OCI-LY7 (cell line): ENCODE measurements at regions not wholly inside any gene's neighbourhood (a gene's known extent, or its start where the extent isn't known, plus 50 kb on each side); places are given as distances from the start of the nearest gene placed in this dataset.

Experiments
- BruUV-seq: library from RNA; stranded (reverse); fragments of 400-500 nt; replicated peaks from 2 replicates; lab custom pipeline; 2021; lab: Mats Ljungman, UMichigan
- CTCF ChIA-PET: fragments of 300-600 bp; sonication (Branson Sonifier 250); formaldehyde crosslinking; loops from one replicate; lab custom pipeline; 2022; ENCODE audit warnings: antibody characterized with exemption; ENCODE audit not compliant: unreplicated experiment; lab: Charles Lee
- POLR2A ChIA-PET: fragments of 300-600 bp; sonication (Branson Sonifier 250); formaldehyde crosslinking; loops from one replicate; lab custom pipeline; 2022; ENCODE audit warnings: antibody characterized with exemption; lab: Charles Lee
- DNase-seq: peaks from one replicate; pipeline ENCODE4 v3.0.0-alpha.2; 2015; ENCODE audit warnings: low spot score
- H2AFZ ChIP-seq: fragments of 200-600 bp; sonication (generic), shearing (Covaris generic); 2 replicates; pipeline ENCODE4 v1.6.1; 2014; ENCODE audit warnings: mild to moderate bottlenecking, antibody characterized with exemption, low read length, moderate library complexity
- H3K27ac ChIP-seq: fragments of 200-600 bp; sonication (generic); 2 replicates; pipeline ENCODE4 v1.5.1; 2014; ENCODE audit warnings: mixed run types, low read depth, mild to moderate bottlenecking, moderate library complexity, low read length, inconsistent platforms; ENCODE audit not compliant: poor library complexity, severe bottlenecking
- H3K36me3 ChIP-seq: fragments of 200-600 bp; sonication (generic); 2 replicates; pipeline ENCODE4 v1.6.1; 2014; ENCODE audit warnings: mild to moderate bottlenecking, antibody characterized with exemption, low read length, moderate library complexity, mixed read lengths; ENCODE audit not compliant: insufficient read depth
- H3K4me1 ChIP-seq: fragments of 200-600 bp; sonication (generic); 2 replicates; pipeline ENCODE4 v1.5.1; 2014; ENCODE audit warnings: mild to moderate bottlenecking, low read length; ENCODE audit not compliant: insufficient read depth, poor library complexity, severe bottlenecking
- H3K4me2 ChIP-seq: fragments of 200-600 bp; sonication (generic); 2 replicates; pipeline ENCODE4 v1.6.1; 2014; ENCODE audit warnings: mild to moderate bottlenecking, low read length
- H3K4me3 ChIP-seq: fragments of 200-600 bp; sonication (generic); 2 replicates; pipeline ENCODE4 v1.5.1; 2014; ENCODE audit warnings: mild to moderate bottlenecking, low read depth, low read length; ENCODE audit not compliant: poor library complexity, severe bottlenecking
- H3K79me2 ChIP-seq: fragments of 200-600 bp; sonication (generic); 2 replicates; pipeline ENCODE4 v1.6.1; 2016; ENCODE audit warnings: low read depth, mild to moderate bottlenecking, low read length, moderate library complexity, mixed read lengths; ENCODE audit not compliant: insufficient read depth
- H3K9me2 ChIP-seq: fragments of 200-600 bp; sonication (generic); 2 replicates; pipeline ENCODE4 v1.6.1; 2016; ENCODE audit warnings: mild to moderate bottlenecking, low read length, mixed read lengths; ENCODE audit not compliant: insufficient read depth
- H3K9me3 ChIP-seq: fragments of 200-600 bp; sonication (generic); 2 replicates; pipeline ENCODE4 v1.6.1; 2014; ENCODE audit warnings: mild to moderate bottlenecking, mixed run types, low read length, mixed read lengths
- H4K20me1 ChIP-seq: fragments of 200-600 bp; sonication (generic); 2 replicates; pipeline ENCODE4 v1.6.1; 2014; ENCODE audit warnings: mild to moderate bottlenecking, antibody characterized with exemption, low read length, moderate library complexity, mixed read lengths; ENCODE audit not compliant: insufficient read depth
- CTCF ChIP-seq: fragments of 200-600 bp; sonication (generic); conservative IDR thresholded peaks from 2 replicates; pipeline ENCODE4 v1.5.1; 2014; ENCODE audit warnings: mild to moderate bottlenecking, antibody characterized with exemption, low read length, moderate library complexity, mixed read lengths
- EZH2phosphoT487 ChIP-seq: fragments of 200-600 bp; sonication (generic); IDR thresholded peaks from 2 replicates; pipeline ENCODE4 v1.6.1; 2018; ENCODE audit warnings: low read depth, borderline replicate concordance, mild to moderate bottlenecking, mixed run types, antibody characterized with exemption, low read length, moderate library complexity, mixed read lengths
- intact Hi-C: fragments of 100-400 bp; cut with micrococcal nuclease; formaldehyde crosslinking; loops from one replicate; pipeline ENCODE4 v1.10.0; 2022; ENCODE audit not compliant: unreplicated experiment

GRCh38 chr17:56098746-56099145, 54.5 kb upstream of the ANKFN1 start:
- Histone ChIP-seq H3K4me2 (no peak overlapping the region), H3K9me3 (no peaks in the 10 kb centered on the region), H3K79me2 (no peaks in the 10 kb centered on the region), H3K4me3 (no peak overlapping the region), H3K27ac (no peak overlapping the region), H2AFZ (no peak overlapping the region), H4K20me1 (no peaks in the 10 kb centered on the region), H3K36me3 (no peaks in the 10 kb centered on the region), H3K4me1 (no peaks in the 10 kb centered on the region), H3K9me2 (no peaks in the 10 kb centered on the region)
- BruUV-seq: no TSS peak
- TF ChIP-seq CTCF: no peak
- no peak for TF ChIP-seq EZH2phosphoT487
- ChIA-PET POLR2A (no interaction called here), CTCF (no interaction called here)
- intact Hi-C loops: no loop called here
- DNase-seq: no peak

- intact Hi-C loops: no loop called here
- Histone ChIP-seq H3K36me3 (no peaks in the 10 kb centered on the region), H3K27ac (no peak overlapping the region), H2AFZ (no peak overlapping the region), H3K4me1 (no peaks in the 10 kb centered on the region), H3K9me2 (no peaks in the 10 kb centered on the region), H4K20me1 (no peaks in the 10 kb centered on the region), H3K4me2 (no peak overlapping the region), H3K79me2 (no peaks in the 10 kb centered on the region), H3K4me3 (no peak overlapping the region), H3K9me3 (no peaks in the 10 kb centered on the region)
- POLR2A ChIA-PET: interaction anchor here (1.0 kb wide), 1 partner anchor 34 kb away, joined by 3 read pairs; no protein-coding TSS in a partner anchor
- no peak for DNase-seq
- CTCF ChIA-PET: no interaction called here
- no peak for TF ChIP-seq CTCF
- TF ChIP-seq EZH2phosphoT487: no peak
- no TSS peak for BruUV-seq
Measured at GRCh38 chr17:56099649-56100048, 53.6 kb upstream of the ANKFN1 start.
